LoVo (cell line): ENCODE measurements at regions not wholly inside any gene's neighbourhood (a gene's known extent, or its start where the extent isn't known, plus 50 kb on each side); places are given as distances from the start of the nearest gene placed in this dataset.
"Not testable (repeated sequence)": the region's sequence is repeated elsewhere in the genome, so short reads cannot be mapped to it uniquely, and the experiment has no call there.

Experiments used
- DNase-seq: peaks from one replicate; pipeline ENCODE4 v3.0.0-alpha.2; 2016; ENCODE audit warnings: low spot score

GRCh38 chr3:72627271-72627670 lies 221.0 kb downstream of the SHQ1 start:
- DNase-seq = no peak

GRCh38 chr3:72625602-72626337 lies 222.5 kb downstream of the SHQ1 start:
- DNase-seq = no peak

GRCh38 chr3:72624656-72625055 lies 223.6 kb downstream of the SHQ1 start:
- no peak for DNase-seq

GRCh38 chr3:72618739-72619138 lies 229.5 kb downstream of the SHQ1 start:
- DNase-seq = no peak

- DNase-seq = no peak
These were observed 230.7 kb downstream of the SHQ1 start for GRCh38 chr3:72617424-72618024.

GRCh38 chr3:72615776-72616175 lies 232.5 kb downstream of the SHQ1 start:
- no peak for DNase-seq

- DNase-seq = no peak
These were observed 233.1 kb downstream of the SHQ1 start for GRCh38 chr3:72615182-72615581.

- DNase-seq = no peak
These were observed 233.7 kb downstream of the SHQ1 start for GRCh38 chr3:72614394-72615074.

GRCh38 chr3:72613871-72614270 lies 234.4 kb downstream of the SHQ1 start:
- no peak for DNase-seq

- DNase-seq = not testable (repeated sequence)
These were observed 239.1 kb downstream of the SHQ1 start for GRCh38 chr3:72609114-72609513.

GRCh38 chr3:72606005-72606800 lies 242.0 kb downstream of the SHQ1 start:
- DNase-seq = no peak

GRCh38 chr3:72604328-72604727 lies 243.9 kb downstream of the SHQ1 start:
- no peak for DNase-seq

- no peak for DNase-seq
These were observed 246.1 kb downstream of the SHQ1 start for GRCh38 chr3:72601983-72602750.

GRCh38 chr3:72601060-72601459 lies 247.2 kb downstream of the SHQ1 start:
- no peak for DNase-seq

GRCh38 chr3:72597756-72598195 lies 250.5 kb downstream of the SHQ1 start:
- DNase-seq = no peak

- DNase-seq = no peak
These were observed 251.2 kb downstream of the SHQ1 start for GRCh38 chr3:72597043-72597442.

- DNase-seq = no peak
These were observed 252.2 kb downstream of the SHQ1 start for GRCh38 chr3:72595927-72596610.

- no peak for DNase-seq
These were observed 252.9 kb downstream of the SHQ1 start for GRCh38 chr3:72595376-72595775.

- DNase-seq = no peak
These were observed 253.5 kb downstream of the SHQ1 start for GRCh38 chr3:72594615-72595215.

- DNase-seq = no peak
These were observed 254.3 kb downstream of the SHQ1 start for GRCh38 chr3:72593881-72594397.
